GM13976 (cell line): ENCODE measurements at regions not wholly inside any gene's neighbourhood (a gene's known extent, or its start where the extent isn't known, plus 50 kb on each side); places are given as distances from the start of the nearest gene placed in this dataset.

Experiments
- DNase-seq: peaks from one replicate; pipeline ENCODE4 v3.0.0; 2012; ENCODE audit warnings: low spot score
- CTCF ChIP-seq: IDR thresholded peaks from 2 replicates; pipeline ENCODE4 v1.5.1; 2012; ENCODE audit warnings: borderline replicate concordance, mild to moderate bottlenecking; ENCODE audit not compliant: insufficient read depth; ENCODE audit errors: extremely low read depth, missing control alignments, control extremely low read depth
- in situ Hi-C: fragments of 300-500 bp; cut with MboI; formaldehyde crosslinking; loops from one replicate; pipeline ENCODE4 v1.12.0; 2022; ENCODE audit warnings: low sequenced_read_pairs, mixed read lengths, inconsistent platforms; ENCODE audit not compliant: unreplicated experiment

DNA sequence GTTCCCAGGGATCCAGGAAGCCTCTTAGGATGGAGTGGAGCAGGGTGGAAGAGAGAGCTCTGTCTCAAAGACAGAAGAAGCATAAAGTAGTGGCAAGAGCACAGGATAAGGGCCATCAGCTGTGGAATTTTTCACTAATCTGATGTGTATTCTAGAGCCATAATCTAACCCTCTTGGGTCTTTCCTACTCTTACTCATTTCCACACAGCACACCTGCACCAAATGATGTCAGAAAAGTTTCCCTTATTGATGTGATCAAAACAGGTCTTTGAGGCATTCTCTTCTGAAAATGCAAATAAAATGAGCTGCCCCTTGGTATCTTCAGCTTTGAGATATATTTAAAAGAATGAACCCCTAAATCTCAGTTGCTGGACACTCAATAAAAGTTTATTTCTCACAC lies 415.1 kb upstream of the CHST9 start:
- in situ Hi-C loops, result no loop called here
- no peak for DNase-seq
- TF ChIP-seq CTCF, result no peak

DNA sequence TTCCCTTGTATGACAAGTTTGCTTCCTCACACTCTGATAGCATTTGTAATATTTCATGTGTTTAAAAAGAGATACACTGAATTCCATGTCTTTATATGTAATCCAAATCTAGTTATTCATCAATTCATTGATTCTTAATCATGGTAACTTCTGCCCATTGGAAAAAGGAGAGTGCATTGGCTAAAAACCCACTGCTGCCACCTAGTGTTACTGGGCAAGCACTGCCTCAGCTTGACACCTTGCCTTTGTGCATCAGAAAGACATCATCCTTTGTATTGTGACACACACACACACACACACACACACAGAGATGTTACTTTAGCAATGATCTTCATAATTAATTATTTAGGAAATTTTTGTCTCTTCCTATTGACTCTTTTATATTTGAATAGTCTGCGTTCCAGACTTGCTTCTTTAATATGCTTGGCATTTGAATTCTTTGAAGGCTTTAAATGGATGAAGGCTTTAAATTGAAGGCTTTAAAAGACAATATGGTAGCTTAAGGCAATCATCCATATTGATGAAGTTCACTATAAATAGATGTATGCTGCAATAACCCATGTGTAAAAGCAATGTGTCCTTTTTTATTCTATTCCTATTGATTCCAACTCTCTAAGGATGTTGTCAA lies 414.2 kb upstream of the CHST9 start:
- in situ Hi-C loops, result no loop called here
- peak; percentile 20 for DNase-seq
- peak; percentile 79 for TF ChIP-seq CTCF

DNA sequence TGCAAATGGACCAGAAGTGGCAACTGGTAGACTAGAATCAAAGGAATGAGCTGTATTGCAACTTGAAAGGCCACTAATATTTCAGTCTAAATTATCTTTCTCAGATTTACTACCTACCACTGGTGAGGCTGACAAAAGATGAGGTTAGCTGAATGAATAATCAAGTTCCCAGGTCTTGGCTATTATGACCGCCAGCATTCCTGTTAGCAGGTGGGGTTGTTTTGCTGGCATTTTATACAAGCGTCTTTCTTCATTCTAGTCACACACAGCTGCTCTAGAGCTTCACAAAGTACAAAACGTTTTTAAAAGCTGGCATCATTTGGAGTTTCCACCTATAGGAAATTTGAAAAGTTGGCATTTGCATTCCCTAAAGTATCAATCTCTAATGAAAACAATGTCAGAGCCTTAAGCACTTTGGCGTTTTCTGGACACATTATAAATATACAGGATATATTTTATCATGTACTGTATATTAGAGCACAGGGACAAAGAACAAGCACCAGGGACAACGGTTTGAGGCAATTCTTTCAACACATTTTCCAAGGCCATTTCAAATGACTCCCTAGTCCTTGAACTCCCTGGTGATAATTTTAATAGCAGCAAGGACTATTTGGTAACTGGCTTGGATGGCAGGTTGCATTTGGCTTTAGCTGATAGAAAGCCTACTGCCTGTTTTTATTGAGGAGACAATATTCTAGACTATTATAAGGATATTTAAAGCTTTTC lies 410.2 kb upstream of the CHST9 start:
- no peak for DNase-seq
- TF ChIP-seq CTCF, result no peak
- in situ Hi-C loops, result no loop called here

DNA sequence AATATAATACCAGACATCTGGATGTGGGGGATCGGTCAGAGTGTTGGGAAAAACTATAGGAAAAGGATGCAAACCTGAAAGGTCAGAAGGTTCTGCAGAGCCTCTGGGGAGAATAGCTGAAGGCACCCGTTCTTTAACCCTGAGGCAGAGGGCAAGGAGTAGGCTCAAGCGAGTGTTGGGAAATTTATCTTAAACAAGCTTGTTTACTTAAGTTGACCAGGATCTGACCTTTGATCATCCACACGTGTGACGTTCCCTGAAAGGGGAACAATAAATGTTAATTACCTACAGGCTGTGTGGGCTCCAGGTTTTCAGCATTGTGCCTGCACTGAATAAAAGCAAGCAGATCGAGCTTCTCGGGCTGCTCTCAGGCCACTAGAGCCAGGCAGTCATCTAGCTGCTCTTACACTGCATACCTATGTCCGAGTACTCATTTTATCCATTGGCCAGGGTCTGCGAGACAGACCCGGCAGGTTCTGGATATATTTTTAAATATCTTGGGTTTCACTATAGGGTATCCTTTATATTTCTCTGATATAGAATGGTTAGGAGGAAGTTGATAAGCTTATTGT lies 400.6 kb upstream of the CHST9 start:
- in situ Hi-C loops, result no loop called here
- no peak for DNase-seq

DNA sequence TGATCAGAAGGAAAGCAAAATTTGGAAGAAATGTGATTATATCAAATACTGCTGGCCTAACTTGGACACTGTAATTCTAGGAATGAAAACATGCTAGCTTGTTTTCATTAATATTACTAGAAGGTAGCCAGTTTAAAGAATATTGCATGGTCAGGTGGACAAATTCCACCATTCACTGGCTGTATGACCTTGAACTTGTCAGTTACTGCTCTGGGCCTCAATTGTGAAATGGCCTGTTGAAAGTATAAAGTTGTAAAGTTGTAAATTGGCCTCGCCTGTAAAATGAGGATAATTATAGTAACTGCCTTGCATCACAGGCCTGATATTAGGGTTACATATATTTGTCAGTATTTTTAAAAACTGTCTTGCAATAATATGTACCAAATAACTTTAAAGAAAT lies 398.4 kb upstream of the CHST9 start:
- in situ Hi-C loops, result no loop called here
- no peak for TF ChIP-seq CTCF
- DNase-seq, result no peak

More for the DNA sequence above, 400.6 kb upstream of the CHST9 start:
- TF ChIP-seq CTCF, result no peak

- no peak for TF ChIP-seq CTCF
- DNase-seq, result no peak
- in situ Hi-C loops, result no loop called here
These were observed 397.8 kb upstream of the CHST9 start for GRCh38 chr18:27582760-27583412.
